ENCODE measurements at regions not wholly inside any gene's neighbourhood (a gene's known extent, or its start where the extent isn't known, plus 50 kb on each side); places are given as distances from the start of the nearest gene placed in this dataset.
"Not testable (repeated sequence)": the region's sequence is repeated elsewhere in the genome, so short reads cannot be mapped to it uniquely, and the experiment has no call there.

- not testable (repeated sequence) for TF ChIP-seq ZBTB33 (IDR thresholded peaks at IDR 0.05); CTCF (IDR thresholded peaks at IDR 0.05; ENCODE audit: low read depth, low read length, missing input control); YY1 (IDR thresholded peaks at IDR 0.05); RAD21 (IDR thresholded peaks at IDR 0.05); RXRA (IDR thresholded peaks at IDR 0.05); REST (IDR thresholded peaks at IDR 0.05)
Measured at GRCh38 chr2:131803237-131803636, 275.5 kb downstream of the CCDC74A start.

All from liver (tissue), 3 donors.